CD14-positive monocyte (primary cell): ENCODE measurements at regions not wholly inside any gene's neighbourhood (a gene's known extent, or its start where the extent isn't known, plus 50 kb on each side); places are given as distances from the start of the nearest gene placed in this dataset.
A peak's percentile ranks its signal among the peaks of the same experiment; 100 is the strongest.

Experiments
- DNase-seq, 3 donors: peaks; one replicate each; pipeline ENCODE4 v3.0.0-alpha.2; 2011 to 2022
- H2AFZ ChIP-seq: 2 replicates; pipeline ENCODE4 v1.6.0; 2012; ENCODE audit warnings: mild to moderate bottlenecking, low read depth, low read length, inconsistent platforms; ENCODE audit not compliant: insufficient read depth, poor library complexity, severe bottlenecking
- H3K27ac ChIP-seq, 2 donors: 1 replicate in 1 of 2; 2 replicates in 1 of 2; pipeline ENCODE4 v1.5.1; 2012 to 2013; ENCODE audit warnings: low read length in 2 of 2, control low read depth in 1 of 2, inconsistent platforms in 1 of 2, low read depth in 1 of 2, mild to moderate bottlenecking in 1 of 2
- H3K27me3 ChIP-seq, 2 donors: one replicate each; pipeline versions ENCODE4 v1.6.0 to v1.6.1; 2011 to 2013; ENCODE audit warnings: low read length in 2 of 2; ENCODE audit not compliant: control insufficient read depth in 2 of 2, insufficient read depth in 2 of 2
- H3K36me3 ChIP-seq, 2 donors: replicated peaks in 1 of 2; 1 replicate in 1 of 2; 2 replicates in 1 of 2; pipeline versions ENCODE4 v1.5.1 to v1.6.1; 2012 to 2013; ENCODE audit warnings: low read length in 2 of 2, control low read depth in 1 of 2, inconsistent platforms in 1 of 2, mild to moderate bottlenecking in 1 of 2; ENCODE audit not compliant: insufficient read depth in 2 of 2, control insufficient read depth in 1 of 2
- H3K4me1 ChIP-seq, 2 donors: 1 replicate in 1 of 2; 2 replicates in 1 of 2; pipeline versions ENCODE4 v1.5.1 to v1.6.1; 2012 to 2013; ENCODE audit warnings: low read length in 2 of 2, control low read depth in 1 of 2, inconsistent platforms in 1 of 2, mild to moderate bottlenecking in 1 of 2, moderate library complexity in 1 of 2; ENCODE audit not compliant: insufficient read depth in 2 of 2, control insufficient read depth in 1 of 2
- H3K4me2 ChIP-seq: replicated peaks from 2 replicates; pipeline ENCODE3; 2012; ENCODE audit warnings: low read length, moderate library complexity, mild to moderate bottlenecking; ENCODE audit not compliant: poor library complexity, severe bottlenecking; ENCODE audit errors: extremely low read depth
- H3K4me3 ChIP-seq, 3 experiments: fragments of 200-600 bp in 1 of 3; sonication (generic) in 1 of 3; replicated peaks in 1 of 3; 1 replicate in 2 of 3; 2 replicates in 1 of 3; pipeline ENCODE4 v1.5.1; 2011 to 2013; ENCODE audit warnings: low read length in 3 of 3, mild to moderate bottlenecking in 3 of 3, control low read depth in 2 of 3, low read depth in 2 of 3, inconsistent platforms in 1 of 3, moderate library complexity in 1 of 3
- H3K79me2 ChIP-seq: 2 replicates; pipeline ENCODE4 v1.6.0; 2012; ENCODE audit warnings: mild to moderate bottlenecking, control low read depth, inconsistent platforms, low read length, moderate library complexity; ENCODE audit not compliant: insufficient read depth
- H3K9ac ChIP-seq: 2 replicates; pipeline ENCODE4 v1.6.0; 2017; ENCODE audit warnings: low read length, mild to moderate bottlenecking; ENCODE audit not compliant: insufficient read depth, poor library complexity, severe bottlenecking
- H3K9me3 ChIP-seq, 2 donors: replicated peaks in 1 of 2; 1 replicate in 1 of 2; 2 replicates in 1 of 2; pipeline versions ENCODE4 v1.5.1 to v1.6.1; 2012 to 2013; ENCODE audit warnings: low read length in 2 of 2, control low read depth in 1 of 2; ENCODE audit not compliant: control insufficient read depth in 1 of 2, insufficient read depth in 1 of 2
- H4K20me1 ChIP-seq: 2 replicates; pipeline ENCODE4 v1.6.0; 2012; ENCODE audit warnings: mild to moderate bottlenecking, low read length, control low read depth, moderate library complexity; ENCODE audit not compliant: insufficient read depth
- H3K27ac Mint-ChIP-seq, 7 donors: one replicate each; pipeline ENCODE4 v1.8.0; 2020; ENCODE audit warnings: mild to moderate bottlenecking in 7 of 7, mixed read lengths in 7 of 7, moderate library complexity in 6 of 7, inconsistent platforms in 2 of 7
- H3K27me3 Mint-ChIP-seq, 3 donors: one replicate each; pipeline ENCODE4 v1.8.0; 2021 to 2022; ENCODE audit warnings: low read depth in 3 of 3, mild to moderate bottlenecking in 3 of 3, mixed read lengths in 3 of 3, moderate library complexity in 3 of 3, inconsistent platforms in 1 of 3
- H3K36me3 Mint-ChIP-seq, 2 donors: one replicate each; pipeline ENCODE4 v1.8.0; 2020; ENCODE audit warnings: mixed read lengths in 2 of 2, inconsistent platforms in 1 of 2, mild to moderate bottlenecking in 1 of 2
- H3K4me1 Mint-ChIP-seq: one replicate; pipeline ENCODE4 v1.8.0; 2020; ENCODE audit warnings: mild to moderate bottlenecking, mixed read lengths
- H3K4me3 Mint-ChIP-seq, 2 donors: one replicate each; pipeline ENCODE4 v1.8.0; 2020; ENCODE audit warnings: mild to moderate bottlenecking in 2 of 2, mixed read lengths in 2 of 2, moderate library complexity in 1 of 2
- H3K9me3 Mint-ChIP-seq, 7 donors: one replicate each; pipeline ENCODE4 v1.8.0; 2020 to 2022; ENCODE audit warnings: mixed read lengths in 7 of 7, mild to moderate bottlenecking in 6 of 7, moderate library complexity in 6 of 7, inconsistent platforms in 2 of 7
- CTCF ChIP-seq: fragments of 200-600 bp; IDR thresholded peaks from one replicate; pipeline ENCODE4 v1.8.0; 2022; ENCODE audit warnings: antibody characterized with exemption, mild to moderate bottlenecking
- WGBS: methylation state at CpG from one replicate; pipeline ENCODE4 v1.1.5; 2013; ENCODE audit warnings: missing lambda C conversion rate; ENCODE audit not compliant: insufficient coverage; 5-methylcytosine and 5-hydroxymethylcytosine counted together
- intact Hi-C, 2 donors: fragments of 100-400 bp; cut with micrococcal nuclease; formaldehyde crosslinking; loops; one replicate each; pipeline versions ENCODE4 v1.15.0 to v1.15.1; 2023

DNA sequence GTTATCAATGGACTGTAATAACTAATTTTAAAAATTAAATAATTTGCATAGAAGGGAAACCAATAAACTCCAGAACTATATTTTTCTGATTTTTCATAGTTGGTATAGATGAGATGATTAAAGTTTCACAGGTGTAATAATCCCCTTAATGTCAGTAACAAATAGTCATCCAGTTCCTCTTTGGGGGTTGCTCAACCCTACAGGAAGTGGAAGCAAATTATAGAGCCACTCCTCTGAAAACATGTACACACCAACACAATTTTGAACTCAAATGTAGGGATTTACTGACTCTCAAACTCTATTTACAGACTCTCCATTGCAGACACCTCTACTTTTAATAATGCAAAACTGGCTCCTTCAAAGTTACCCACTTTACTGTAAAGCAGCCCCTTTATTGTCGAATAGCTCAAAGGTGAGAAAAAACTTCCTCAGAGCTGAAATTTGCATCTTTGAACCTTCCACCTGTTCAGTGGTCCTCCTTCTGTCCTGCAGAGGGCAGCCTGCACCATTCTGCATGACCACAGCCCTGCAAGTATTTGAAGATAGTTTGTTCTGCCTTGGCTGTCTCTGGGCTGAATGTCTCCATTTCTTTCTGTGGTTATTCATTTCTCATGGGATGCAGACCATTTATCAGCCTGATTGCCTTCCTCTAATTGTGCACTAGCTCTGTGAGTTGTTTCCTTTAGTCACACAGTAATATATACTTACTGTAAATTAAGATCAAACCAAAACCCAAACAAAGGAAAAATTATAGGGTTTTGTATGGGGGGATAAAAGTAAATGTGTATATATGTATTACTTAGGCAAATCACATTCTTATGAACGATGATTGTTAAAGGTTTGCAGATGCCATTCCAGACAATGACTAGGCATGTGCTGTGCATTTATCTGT is 383.2 kb upstream of the SGCD start:
- Histone ChIP-seq H4K20me1 (no peaks in the 10 kb centered on the region), H3K9ac (no peak overlapping the region), H3K79me2 (no peaks in the 10 kb centered on the region), H3K9me3 (no peaks in the 10 kb centered on the region), H3K27ac (no peak overlapping the region), H3K4me2 (no peak overlapping the region), H3K4me3 (no peak overlapping the region), H3K36me3 (no peaks in the 10 kb centered on the region), H2AFZ (no peak overlapping the region), H3K27me3 (no peaks in the 10 kb centered on the region), H3K4me1 (no peaks in the 10 kb centered on the region)
- TF ChIP-seq CTCF = peak; percentile 20
- no peak for DNase-seq
- WGBS = no CpG with 5 or more reads among the region's 2 CpGs
- peaks cover 0 to 2% (median 0%) of the 10 kb centered on the region in 7 donors for H3K9me3 Mint-ChIP-seq
- H3K27me3 Mint-ChIP-seq = peaks cover 0 to 4% (median 0%) of the 10 kb centered on the region in 3 donors
- H3K4me1 Mint-ChIP-seq = peaks cover 3% of the 10 kb centered on the region
- H3K27ac Mint-ChIP-seq = no peak overlapping the region
- intact Hi-C loops = no loop called here
- no peak overlapping the region for H3K4me3 Mint-ChIP-seq
- H3K36me3 Mint-ChIP-seq = no peaks in the 10 kb centered on the region

DNA sequence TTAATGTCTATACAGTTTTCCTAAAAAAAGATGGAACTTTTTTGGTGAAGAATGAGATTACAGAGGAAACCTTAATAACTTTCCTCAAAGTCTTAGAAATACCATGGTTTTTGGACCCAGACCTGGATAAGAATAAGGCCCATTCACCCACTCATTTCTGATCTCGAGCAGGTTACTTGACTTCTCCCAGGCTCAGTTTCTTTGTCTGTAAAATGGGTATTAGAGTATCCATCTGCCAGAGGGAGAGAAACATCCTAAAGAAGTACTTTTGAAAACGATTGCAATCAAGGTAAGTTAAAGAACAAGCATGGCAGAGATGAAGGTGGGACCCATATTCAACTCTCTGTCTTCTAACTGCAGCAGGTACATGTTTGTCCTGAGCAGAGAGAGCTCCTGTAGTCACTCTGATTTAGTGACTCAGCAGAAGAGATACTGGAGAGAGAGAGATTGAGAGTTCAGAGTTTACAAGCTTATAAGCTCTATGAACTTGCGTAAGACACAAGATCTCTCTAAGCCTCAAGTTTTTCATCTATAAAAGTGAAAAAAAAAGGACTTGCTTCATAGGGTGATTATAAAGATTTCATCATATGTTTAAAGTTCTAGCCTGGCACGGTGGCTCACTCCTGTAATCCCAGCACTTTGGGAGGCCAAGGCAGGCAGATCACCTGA is 379.4 kb upstream of the SGCD start:
- peaks cover 3% of the 10 kb centered on the region for H3K4me1 Mint-ChIP-seq
- intact Hi-C loops = no loop called here
- no peaks in the 10 kb centered on the region for H3K9me3 ChIP-seq
- H3K27me3 Mint-ChIP-seq = peaks cover 0 to 4% (median 0%) of the 10 kb centered on the region in 3 donors
- WGBS = 83% methylated on average over 2 of the region's 4 CpGs
- no peaks in the 10 kb centered on the region for H4K20me1 ChIP-seq
- peaks cover 0 to 2% (median 0%) of the 10 kb centered on the region in 7 donors for H3K9me3 Mint-ChIP-seq
- no peaks in the 10 kb centered on the region for H3K4me1 ChIP-seq
- TF ChIP-seq CTCF = no peak
- no peak overlapping the region for H3K4me3 Mint-ChIP-seq
- DNase-seq = no peak
- no peak overlapping the region for H3K27ac Mint-ChIP-seq
- H3K36me3 Mint-ChIP-seq = no peaks in the 10 kb centered on the region
- H3K27me3 ChIP-seq = no peaks in the 10 kb centered on the region
- H3K79me2 ChIP-seq = no peaks in the 10 kb centered on the region
- H3K36me3 ChIP-seq = no peaks in the 10 kb centered on the region
- no peak overlapping the region for H3K27ac ChIP-seq
- H3K4me3 ChIP-seq = no peak overlapping the region
- H3K9ac ChIP-seq = no peak overlapping the region
- no peak overlapping the region for H2AFZ ChIP-seq
- no peak overlapping the region for H3K4me2 ChIP-seq
